ENCODE measurements at regions not wholly inside any gene's neighbourhood (a gene's known extent, or its start where the extent isn't known, plus 50 kb on each side); places are given as distances from the start of the nearest gene placed in this dataset.

DNA sequence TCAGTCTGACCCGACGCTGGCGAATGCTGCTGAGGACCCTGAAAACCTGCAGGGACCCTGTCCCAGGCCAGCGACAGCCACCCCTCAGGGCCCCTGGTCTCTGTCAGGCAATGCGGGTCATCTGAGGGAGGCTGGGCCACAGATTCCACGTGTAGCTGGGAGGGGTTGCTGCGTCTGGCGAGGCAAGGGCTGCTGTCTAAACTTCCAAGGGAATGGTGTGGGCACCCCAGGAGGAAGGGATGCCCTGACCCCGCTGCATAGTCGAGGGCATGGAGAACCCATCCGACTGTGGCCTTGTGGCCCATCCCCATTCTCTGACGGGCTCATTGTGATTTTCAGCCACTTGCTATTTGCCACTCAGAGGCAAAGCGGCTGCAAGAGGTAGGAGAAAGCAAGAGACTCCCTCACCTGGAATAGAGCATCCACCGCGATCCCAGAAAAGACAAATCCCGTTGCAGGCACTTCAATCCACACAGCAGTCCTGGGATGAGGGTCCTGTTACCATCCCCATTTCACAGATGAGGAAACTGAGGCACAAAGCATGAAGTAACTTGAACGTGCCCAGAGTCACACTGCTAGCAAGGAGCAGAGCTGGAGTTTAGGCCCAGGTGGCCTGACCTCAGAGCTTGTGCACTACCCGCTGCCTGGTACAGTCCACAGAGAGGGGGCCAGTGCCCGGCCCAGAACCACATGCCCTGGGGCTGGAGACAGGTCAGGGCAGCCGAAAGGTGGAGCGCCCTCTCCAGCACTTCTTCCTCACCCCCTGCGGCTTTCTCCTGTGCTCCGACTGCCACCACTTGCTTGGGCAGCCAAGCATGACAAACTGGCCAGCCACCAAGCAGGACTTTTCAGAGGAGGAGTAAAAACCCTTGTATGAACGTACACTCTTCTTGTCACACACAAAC lies 163.8 kb upstream of the KLF14 start:
- no peak for DNase-seq (ENCODE audit: low spot score)

- no peak for DNase-seq (ENCODE audit: low spot score)
These were observed 165.1 kb upstream of the KLF14 start for GRCh38 chr7:130899071-130899560.

GRCh38 chr7:130899638-130900401 lies 165.8 kb upstream of the KLF14 start:
- no peak for DNase-seq (ENCODE audit: low spot score)

GRCh38 chr7:130900471-130901076 lies 166.6 kb upstream of the KLF14 start:
- DNase-seq (ENCODE audit: low spot score) = no peak

DNA sequence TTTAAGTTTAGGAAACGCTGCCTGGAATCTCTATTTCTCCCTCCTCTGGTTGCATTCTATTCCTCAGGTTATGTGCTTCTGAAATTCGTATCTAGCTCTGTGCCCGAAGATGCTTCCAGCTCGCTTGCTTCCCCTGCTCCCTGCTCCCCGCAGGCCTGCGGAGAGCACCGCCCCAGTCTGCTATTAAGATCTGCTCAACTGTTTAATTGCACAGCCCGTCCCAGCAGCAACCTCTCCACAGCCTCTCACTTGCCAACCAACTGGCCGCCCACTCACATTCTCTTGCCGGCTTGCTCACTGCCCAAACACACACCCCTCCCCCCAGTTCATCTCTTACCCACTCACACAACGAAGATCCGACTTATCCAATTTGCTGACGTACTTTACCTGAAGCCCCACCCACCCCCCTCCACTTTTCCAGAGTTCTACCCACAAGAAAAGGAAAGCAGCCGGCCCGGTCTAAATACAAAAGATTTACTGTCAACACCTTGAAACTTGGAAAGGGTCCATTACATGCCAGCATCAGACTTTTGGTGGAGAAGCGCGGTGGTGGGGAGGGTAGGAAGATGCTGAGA lies 167.3 kb upstream of the KLF14 start:
- DNase-seq (ENCODE audit: low spot score) = peak; percentile 77

- DNase-seq (ENCODE audit: low spot score) = no peak
These were observed 168.8 kb upstream of the KLF14 start for GRCh38 chr7:130902755-130903357.

- DNase-seq (ENCODE audit: low spot score) = no peak
These were observed 169.5 kb upstream of the KLF14 start for GRCh38 chr7:130903358-130903974.

DNA sequence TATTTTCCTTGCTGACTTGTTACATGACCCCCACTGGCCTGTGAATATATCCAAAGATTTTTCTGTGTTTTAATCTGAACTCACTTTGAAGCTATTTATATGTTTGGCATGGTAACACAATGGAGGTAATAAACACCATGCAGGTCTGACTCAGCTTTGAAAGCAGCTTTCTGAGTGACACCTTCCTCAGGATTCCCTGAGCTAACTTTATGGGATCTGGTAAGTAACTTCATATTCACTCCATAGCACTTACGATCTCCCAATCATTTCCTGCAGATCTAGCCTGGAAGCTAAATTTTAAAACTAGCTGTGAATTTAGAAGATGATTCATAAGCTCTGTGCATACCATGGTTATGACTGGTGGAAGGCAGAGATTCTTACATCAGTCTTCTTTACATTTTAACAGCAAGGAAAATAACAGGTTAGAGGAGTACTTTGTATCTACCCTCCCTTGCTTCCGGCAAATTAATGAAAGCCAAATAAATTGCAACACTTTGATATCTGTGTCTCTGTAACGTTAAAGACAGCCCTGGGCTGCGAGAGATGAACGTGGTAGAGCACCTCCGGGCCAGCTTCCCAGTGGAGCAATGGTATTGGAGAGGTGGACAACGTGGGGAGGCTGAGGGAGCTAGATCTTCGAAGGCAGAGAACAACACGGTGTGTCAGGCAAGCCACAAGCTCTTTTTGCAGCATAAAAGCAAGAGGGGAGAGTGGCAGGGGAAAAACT lies 170.2 kb upstream of the KLF14 start:
- DNase-seq (ENCODE audit: low spot score) = no peak

- no peak for DNase-seq (ENCODE audit: low spot score)
These were observed 170.8 kb upstream of the KLF14 start for GRCh38 chr7:130904792-130905191.

- DNase-seq (ENCODE audit: low spot score) = no peak
These were observed 172.6 kb upstream of the KLF14 start for GRCh38 chr7:130906575-130906974.

- no peak for DNase-seq (ENCODE audit: low spot score)
These were observed 173.4 kb upstream of the KLF14 start for GRCh38 chr7:130907439-130907838.

- no peak for DNase-seq (ENCODE audit: low spot score)
These were observed 174.5 kb upstream of the KLF14 start for GRCh38 chr7:130908345-130909160.

GRCh38 chr7:130909161-130909836 lies 175.3 kb upstream of the KLF14 start:
- no peak for DNase-seq (ENCODE audit: low spot score)

DNA sequence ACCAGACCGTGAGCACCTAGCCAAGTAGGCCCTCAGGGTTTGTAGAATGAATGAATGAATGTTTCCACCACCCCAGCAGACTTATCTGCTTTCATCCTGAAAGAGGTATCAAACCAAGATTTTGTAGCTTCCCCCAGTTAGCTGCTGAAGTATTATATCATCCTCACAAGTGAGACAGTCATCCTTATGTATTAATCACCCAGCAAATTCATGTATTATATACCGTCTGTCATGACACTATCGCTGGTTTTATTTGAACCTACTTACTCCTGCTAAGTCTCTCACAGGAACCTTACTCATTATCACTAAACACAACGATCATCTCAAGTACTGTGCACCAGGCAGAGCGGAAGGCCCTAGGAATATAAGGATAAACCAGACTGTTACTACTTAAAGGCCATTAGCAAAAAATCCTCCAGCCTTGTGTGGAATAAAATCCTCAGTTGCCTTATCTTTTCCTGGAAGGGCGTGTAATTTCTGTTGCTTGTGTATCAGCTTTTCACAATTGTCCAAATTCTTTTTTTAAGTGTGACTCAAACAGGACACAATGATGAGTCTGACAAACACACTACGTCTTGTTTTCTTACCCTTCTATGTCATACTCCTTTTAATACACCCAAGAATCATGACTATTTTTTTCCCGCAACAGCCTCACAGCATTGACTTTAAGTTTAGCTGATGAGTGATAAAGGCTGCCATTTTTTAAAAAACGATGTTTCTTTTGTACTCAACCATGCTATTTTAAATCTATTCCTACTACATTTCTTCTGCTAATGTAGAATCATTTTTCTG lies 176.1 kb upstream of the KLF14 start:
- no peak for DNase-seq (ENCODE audit: low spot score)

GRCh38 chr7:130910949-130911944 lies 177.2 kb upstream of the KLF14 start:
- DNase-seq (ENCODE audit: low spot score) = no peak

DNA sequence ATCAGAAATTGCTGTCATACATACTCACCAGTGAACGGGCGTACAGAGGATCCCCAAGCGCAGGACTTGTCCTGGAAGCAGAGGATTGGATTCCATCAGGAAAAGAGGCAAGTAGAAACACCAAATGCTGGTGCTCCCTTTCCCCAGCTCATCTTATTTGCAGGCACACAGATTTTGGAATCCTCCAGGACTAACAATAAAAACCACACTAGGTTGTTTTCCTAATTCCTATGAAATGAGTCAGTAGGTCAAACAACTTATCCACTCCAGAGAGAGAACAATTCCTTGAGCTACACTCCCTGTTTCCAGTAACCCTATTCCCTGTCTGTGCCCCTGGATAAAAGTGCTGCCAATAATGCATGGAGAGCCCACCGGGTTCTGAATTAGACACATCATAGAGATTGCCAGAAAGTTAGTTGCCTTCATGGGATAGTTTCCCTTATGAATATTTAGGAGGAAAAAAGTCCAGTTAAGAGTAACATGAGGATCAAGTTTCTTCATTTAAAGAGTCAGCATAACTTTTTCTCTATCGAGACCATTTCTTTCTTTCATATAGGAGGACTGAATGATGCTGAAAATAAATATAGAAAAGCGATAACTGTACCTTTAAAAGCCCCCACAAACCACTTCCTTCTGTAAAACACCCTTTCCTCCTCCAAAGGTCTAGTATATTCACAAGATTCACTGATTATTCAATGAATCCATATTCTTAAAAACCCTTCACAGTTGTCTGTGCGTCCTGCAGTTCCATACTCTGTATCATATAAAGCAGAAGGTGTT lies 178.3 kb upstream of the KLF14 start:
- DNase-seq (ENCODE audit: low spot score) = no peak
